Neuron (in vitro differentiated cells): ENCODE measurements at regions not wholly inside any gene's neighbourhood (a gene's known extent, or its start where the extent isn't known, plus 50 kb on each side); places are given as distances from the start of the nearest gene placed in this dataset.
"Not testable (repeated sequence)": the region's sequence is repeated elsewhere in the genome, so short reads cannot be mapped to it uniquely, and the experiment has no call there.

Experiments used
- H2AFZ ChIP-seq: one replicate; pipeline ENCODE4 v1.6.1; 2013; ENCODE audit warnings: low read depth, mild to moderate bottlenecking, inconsistent platforms, low read length, moderate library complexity
- H3K27me3 ChIP-seq: one replicate; pipeline ENCODE4 v1.6.1; 2013; ENCODE audit warnings: low read length; ENCODE audit not compliant: insufficient read depth
- H3K36me3 ChIP-seq: one replicate; pipeline ENCODE4 v1.6.1; 2013; ENCODE audit warnings: low read length; ENCODE audit not compliant: insufficient read depth
- H3K4me1 ChIP-seq: one replicate; pipeline ENCODE4 v1.6.1; 2013; ENCODE audit warnings: low read length; ENCODE audit not compliant: insufficient read depth
- H3K4me3 ChIP-seq: 2 replicates; pipeline ENCODE4 v1.5.1; 2013; ENCODE audit warnings: mild to moderate bottlenecking, low read length, moderate library complexity
- H3K9me3 ChIP-seq: one replicate; pipeline ENCODE4 v1.6.1; 2013; ENCODE audit warnings: low read length

DNA sequence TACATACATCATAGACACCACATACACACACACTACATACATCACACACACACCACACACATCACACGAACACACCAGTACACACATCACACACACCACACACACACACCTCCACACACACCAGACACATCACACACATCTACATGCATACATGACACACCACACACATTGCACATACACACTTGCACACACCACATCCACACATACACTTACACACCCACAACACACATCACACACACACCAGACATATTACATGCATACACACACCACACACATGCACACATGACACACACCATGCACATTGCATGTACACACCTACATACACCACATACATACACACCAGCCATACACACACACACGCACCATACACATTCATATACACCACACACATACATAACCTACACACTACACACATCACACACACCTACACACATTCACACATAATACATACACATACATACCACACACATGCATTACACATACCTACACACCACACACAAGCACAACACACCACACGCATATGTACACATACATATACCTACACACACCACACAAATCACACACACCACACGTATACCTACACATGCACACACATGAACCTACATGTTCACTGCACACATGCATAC lies 156.5 kb downstream of the NDUFA10 start:
- no peaks in the 10 kb centered on the region for H3K36me3 ChIP-seq
- peaks cover 1% of the 10 kb centered on the region for H3K9me3 ChIP-seq
- H3K4me3 ChIP-seq: no peak overlapping the region
- H3K27me3 ChIP-seq: no peaks in the 10 kb centered on the region
- H2AFZ ChIP-seq: no peak overlapping the region
- H3K4me1 ChIP-seq: no peaks in the 10 kb centered on the region

DNA sequence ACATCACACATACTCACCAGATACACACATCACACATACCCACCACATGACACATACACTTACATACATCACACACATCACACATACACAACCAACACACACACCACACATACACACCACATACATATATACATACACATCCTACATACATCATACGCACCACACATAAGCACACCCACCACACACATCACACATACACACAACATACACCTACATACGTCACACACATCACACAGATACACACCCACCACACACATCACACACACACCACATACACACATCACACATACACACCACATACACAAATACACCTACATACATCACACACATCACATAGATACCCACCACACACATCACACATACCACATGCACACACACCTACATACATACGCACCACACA lies 158.4 kb downstream of the NDUFA10 start:
- no peak overlapping the region for H3K4me3 ChIP-seq
- H2AFZ ChIP-seq: no peak overlapping the region
- H3K4me1 ChIP-seq: no peaks in the 10 kb centered on the region
- H3K27me3 ChIP-seq: no peaks in the 10 kb centered on the region
- peaks cover 1% of the 10 kb centered on the region for H3K9me3 ChIP-seq
- H3K36me3 ChIP-seq: no peaks in the 10 kb centered on the region

DNA sequence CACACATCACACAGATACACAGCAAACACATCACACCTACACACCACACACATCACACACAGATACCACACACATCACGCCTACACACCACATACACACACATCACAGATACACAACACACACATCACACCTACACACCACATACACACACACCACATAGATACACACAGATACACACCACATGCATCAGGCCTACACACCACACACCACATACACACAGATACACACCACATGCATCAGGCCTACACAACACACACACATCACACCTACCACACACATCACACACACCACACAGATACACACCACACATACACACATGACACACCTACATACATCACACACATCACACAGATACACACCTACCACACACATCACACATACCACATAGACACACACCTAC lies 158.8 kb downstream of the NDUFA10 start:
- H3K4me1 ChIP-seq: no peaks in the 10 kb centered on the region
- H3K36me3 ChIP-seq: no peaks in the 10 kb centered on the region
- no peak overlapping the region for H3K4me3 ChIP-seq
- no peaks in the 10 kb centered on the region for H3K27me3 ChIP-seq
- H3K9me3 ChIP-seq: peaks cover 1% of the 10 kb centered on the region
- no peak overlapping the region for H2AFZ ChIP-seq

DNA sequence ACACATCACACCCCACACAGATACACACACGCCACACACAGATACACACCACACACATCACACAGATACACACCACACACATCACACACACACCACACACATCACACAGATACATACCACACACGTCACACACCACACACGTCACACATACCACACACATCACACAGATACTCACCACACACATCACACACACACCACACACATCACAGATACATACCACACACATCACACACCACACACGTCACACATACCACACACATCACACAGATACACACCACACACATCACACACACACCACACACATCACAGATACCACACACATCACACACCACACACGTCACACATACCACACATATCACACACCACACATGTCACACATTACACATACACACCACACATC lies 159.3 kb downstream of the NDUFA10 start:
- H3K36me3 ChIP-seq, H2AFZ ChIP-seq, H3K27me3 ChIP-seq, H3K4me3 ChIP-seq, H3K9me3 ChIP-seq, H3K4me1 ChIP-seq: not testable (repeated sequence)

DNA sequence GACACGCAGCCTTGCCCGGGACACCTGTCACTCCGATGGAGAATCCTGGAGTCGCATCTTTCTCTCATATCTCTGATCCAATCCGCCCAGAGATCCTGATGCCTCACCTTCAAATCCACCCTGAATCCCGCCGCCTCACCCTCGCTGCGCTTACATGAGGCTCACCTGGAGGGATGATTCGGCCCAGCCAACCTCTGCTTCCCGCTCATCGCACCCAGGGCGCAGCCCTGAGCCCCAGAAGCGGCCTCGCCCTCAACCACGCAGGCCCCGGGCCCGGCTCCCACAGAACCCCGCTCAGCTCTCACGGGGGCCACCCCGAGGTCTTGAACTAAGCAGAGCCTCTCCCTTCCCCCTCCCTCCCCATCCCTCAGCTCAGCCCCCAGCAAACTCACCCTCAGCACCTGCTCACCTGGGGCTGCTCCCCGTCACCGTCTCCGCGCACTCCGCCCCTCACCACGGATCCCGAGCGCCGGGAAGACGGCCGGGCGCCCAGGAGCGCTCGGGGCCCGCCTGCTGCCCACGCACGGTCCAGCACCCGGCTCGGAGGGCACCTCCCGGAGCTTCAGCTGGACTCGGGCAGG lies 160.0 kb downstream of the NDUFA10 start:
- H3K36me3 ChIP-seq: no peaks in the 10 kb centered on the region
- H3K4me1 ChIP-seq: no peaks in the 10 kb centered on the region
- peaks cover 1% of the 10 kb centered on the region for H3K9me3 ChIP-seq
- no peak overlapping the region for H2AFZ ChIP-seq
- H3K27me3 ChIP-seq: no peaks in the 10 kb centered on the region
- no peak overlapping the region for H3K4me3 ChIP-seq

DNA sequence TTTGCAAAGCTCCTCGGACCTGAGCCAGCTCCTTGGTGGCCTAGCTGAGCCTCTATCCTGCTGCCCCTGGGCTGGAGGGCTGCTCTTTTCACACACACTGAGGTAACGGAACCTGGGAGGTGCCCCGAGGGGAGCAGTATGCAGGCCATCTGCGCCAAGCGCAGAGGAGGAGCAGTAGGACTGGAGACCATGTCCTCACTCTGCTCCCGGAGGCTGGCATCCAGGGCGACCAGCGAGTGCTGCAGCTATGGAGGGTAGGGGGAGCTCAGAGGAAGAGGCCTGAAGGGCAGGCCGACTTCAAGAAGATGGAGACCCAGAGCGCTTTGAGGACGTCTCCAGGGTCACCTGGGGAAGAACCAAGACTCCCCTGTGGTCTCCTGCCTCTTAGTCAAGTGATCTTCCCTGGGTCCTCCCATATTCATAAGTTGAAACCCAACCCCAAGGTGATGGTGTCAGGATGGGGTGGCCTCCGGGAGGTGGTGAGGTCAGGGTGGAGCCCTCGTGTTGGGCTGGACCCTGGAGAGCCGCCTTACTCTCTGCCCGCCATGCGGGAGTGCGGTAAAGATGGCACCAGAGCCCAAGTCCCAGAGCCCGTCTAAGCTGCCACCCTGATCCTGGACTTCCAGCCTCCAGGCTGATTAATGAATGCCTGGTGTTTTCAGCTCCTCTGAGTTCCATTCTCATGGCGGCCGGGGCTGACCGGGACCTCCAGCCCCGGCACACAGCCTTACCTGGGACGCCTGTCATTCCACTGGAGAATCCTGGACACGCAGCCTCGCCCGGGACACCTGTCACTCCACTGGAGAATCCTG lies 160.7 kb downstream of the NDUFA10 start:
- Histone ChIP-seq H3K36me3 (no peaks in the 10 kb centered on the region), H2AFZ (no peak overlapping the region), H3K4me3 (no peak overlapping the region), H3K27me3 (no peaks in the 10 kb centered on the region), H3K9me3 (peaks cover 1% of the 10 kb centered on the region), H3K4me1 (no peaks in the 10 kb centered on the region)

DNA sequence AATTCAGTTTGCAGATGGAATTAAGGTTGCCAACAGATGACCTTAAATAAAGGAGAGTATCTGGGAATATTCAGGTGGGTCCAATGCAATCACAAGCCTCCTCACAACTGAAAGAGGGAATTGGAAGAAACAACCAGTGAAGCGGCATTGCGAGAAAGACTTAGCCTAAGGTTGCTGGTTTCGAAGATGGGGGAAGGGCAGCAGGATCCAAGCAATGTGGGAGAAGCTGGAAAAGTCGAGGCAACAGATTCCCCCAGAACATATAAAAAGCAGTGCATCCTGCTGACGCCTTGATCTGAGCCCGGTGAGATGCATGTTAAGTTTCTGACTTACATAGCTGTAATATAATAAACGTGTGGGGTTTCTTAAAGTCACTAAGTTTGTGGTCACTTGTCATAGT lies 162.5 kb downstream of the NDUFA10 start:
- Histone ChIP-seq H3K27me3 (no peaks in the 10 kb centered on the region), H3K4me1 (peaks cover 9% of the 10 kb centered on the region), H3K9me3 (peaks cover 1% of the 10 kb centered on the region), H3K4me3 (no peak overlapping the region), H3K36me3 (no peaks in the 10 kb centered on the region), H2AFZ (no peak overlapping the region)

DNA sequence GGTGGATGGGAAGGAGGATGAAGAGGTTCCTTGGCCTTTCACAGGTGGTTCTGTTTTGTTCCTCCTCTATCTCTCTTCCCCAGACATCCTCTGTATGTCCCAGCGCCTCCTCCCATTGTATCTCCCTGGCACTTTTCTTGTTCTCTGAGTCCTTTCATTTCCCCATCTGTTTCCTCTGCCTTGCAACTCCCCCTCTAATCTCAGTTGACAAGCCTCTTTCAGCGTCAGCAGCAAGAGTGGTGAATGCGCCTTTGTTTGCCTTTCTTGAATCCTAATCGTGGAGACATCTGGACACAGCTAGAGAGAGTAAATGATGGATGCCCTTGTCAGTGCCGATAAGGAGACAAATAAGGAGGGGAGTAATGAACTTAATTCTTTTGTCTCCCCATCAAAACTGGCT lies 167.0 kb downstream of the NDUFA10 start:
- H3K27me3 ChIP-seq: no peaks in the 10 kb centered on the region
- H3K36me3 ChIP-seq: no peaks in the 10 kb centered on the region
- no peak overlapping the region for H2AFZ ChIP-seq
- peaks cover 9% of the 10 kb centered on the region for H3K4me1 ChIP-seq
- H3K9me3 ChIP-seq: no peaks in the 10 kb centered on the region
- H3K4me3 ChIP-seq: no peak overlapping the region

DNA sequence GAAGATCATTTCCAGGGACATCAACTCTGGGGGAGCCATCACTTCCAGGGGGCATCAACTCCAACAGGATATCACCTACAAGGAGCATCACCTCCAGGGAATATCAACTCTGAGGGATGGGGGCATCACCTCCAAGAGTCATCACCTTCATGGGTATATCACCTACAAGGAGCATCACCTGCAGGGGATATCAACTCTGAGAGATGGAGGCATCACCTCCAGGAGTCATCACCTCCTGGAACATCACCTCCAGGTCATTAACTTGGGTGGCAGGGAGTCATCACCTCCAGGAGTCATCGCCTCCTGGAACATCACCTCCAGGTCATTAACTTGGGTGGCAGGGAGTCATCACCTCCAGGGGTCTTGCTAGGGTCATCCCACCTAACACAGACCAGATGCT lies 167.6 kb downstream of the NDUFA10 start:
- H3K9me3 ChIP-seq: no peaks in the 10 kb centered on the region

DNA sequence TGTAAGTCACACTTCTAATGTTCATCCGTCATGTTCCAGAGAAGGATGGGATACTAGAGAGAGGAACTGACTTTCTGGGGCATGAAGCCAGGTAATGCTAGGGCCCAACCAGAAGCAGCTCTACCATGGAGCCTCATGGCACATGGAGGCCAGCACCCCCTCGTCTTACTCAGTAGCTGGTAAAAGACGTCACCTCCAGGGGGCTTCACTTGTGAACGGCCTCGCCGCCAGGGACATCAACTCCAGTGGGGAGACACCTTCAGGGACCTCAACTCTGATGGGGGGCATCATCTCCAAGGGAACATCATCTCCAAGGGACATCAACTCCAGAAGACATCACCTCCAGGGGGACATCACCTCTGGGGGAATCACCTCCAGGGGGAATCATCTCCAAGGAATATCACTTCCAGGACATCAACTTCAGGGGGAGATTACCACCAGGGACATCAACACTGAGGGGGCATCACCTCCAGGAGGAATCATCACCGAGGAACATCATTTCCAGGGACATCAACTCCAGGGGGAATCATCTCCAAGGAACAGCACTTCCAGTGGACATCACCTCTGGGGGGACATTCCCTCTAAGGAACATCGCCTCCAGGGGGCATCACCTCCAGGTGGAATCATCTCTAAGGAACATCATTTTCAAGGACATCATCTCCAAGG lies 168.4 kb downstream of the NDUFA10 start:
- H3K36me3 ChIP-seq: no peaks in the 10 kb centered on the region
- no peaks in the 10 kb centered on the region for H3K9me3 ChIP-seq
- H3K4me3 ChIP-seq: no peak overlapping the region
- peaks cover 9% of the 10 kb centered on the region for H3K4me1 ChIP-seq
- H3K27me3 ChIP-seq: no peaks in the 10 kb centered on the region
- no peak overlapping the region for H2AFZ ChIP-seq

More for the DNA sequence above, 167.6 kb downstream of the NDUFA10 start:
- no peak overlapping the region for H3K4me3 ChIP-seq
- no peaks in the 10 kb centered on the region for H3K27me3 ChIP-seq
- no peaks in the 10 kb centered on the region for H3K36me3 ChIP-seq
- no peak overlapping the region for H2AFZ ChIP-seq
- peaks cover 9% of the 10 kb centered on the region for H3K4me1 ChIP-seq

DNA sequence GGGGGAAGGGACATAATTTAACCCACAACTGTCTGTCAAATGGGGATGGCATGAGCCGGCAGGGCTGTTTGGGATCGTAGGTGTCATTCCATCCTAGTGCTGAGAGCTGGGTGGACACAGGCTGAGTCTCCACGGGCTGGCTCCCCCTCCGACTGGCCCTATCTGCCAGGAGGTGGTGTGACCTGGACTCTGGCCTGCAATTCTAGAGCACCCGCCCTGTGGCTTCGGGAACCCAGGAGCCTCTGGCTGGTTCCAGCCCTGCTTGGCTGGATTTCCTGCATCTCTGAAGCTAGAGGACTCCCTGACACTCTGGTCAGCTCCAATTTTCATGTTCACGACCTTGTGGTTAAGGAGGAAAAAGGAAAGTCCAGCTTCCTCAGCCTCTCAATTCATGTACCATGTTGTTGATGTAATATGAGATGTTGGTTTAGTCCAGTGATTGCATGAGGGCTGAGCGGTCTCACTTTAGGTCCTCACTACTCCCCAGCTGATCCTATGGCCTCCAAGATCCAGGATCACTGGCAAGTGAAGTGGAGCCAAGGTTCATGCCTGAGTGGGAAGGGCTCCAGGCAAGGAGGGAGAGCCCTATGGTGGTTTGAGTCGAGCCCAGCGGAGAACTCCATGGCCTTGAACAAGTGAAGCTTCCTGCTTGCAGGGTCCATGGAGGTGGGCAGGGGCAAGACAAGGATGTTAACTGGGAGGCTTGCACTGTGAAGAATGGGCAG lies 169.1 kb downstream of the NDUFA10 start:
- H3K36me3 ChIP-seq: no peaks in the 10 kb centered on the region
- H3K4me1 ChIP-seq: peaks cover 9% of the 10 kb centered on the region
- no peak overlapping the region for H2AFZ ChIP-seq
- H3K9me3 ChIP-seq: no peaks in the 10 kb centered on the region
- no peaks in the 10 kb centered on the region for H3K27me3 ChIP-seq
- no peak overlapping the region for H3K4me3 ChIP-seq

DNA sequence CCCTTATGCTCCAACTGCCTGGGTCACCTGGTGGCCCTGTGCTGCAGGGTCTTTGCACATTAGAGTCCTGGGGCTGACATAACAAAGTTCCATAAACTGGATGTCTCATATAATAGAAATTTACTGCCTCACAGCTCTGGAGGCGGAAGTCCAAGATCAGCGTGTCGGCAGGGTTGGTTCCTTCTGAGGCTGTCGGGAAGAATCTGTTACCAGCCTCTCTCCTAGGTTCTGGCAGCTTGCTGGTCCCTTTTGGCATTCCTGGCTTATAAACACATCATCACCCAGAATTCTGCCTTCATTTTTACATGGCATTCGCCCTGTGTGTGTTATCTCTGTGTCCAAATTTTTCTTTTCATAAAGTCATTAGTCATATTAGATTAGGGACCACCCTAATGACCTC lies 170.5 kb downstream of the NDUFA10 start:
- Histone ChIP-seq H3K36me3 (no peaks in the 10 kb centered on the region), H3K4me1 (peaks cover 9% of the 10 kb centered on the region), H3K4me3 (no peak overlapping the region), H2AFZ (no peak overlapping the region), H3K27me3 (no peaks in the 10 kb centered on the region), H3K9me3 (no peaks in the 10 kb centered on the region)
